Ovary (tissue), 3 donors: ENCODE measurements at regions not wholly inside any gene's neighbourhood (a gene's known extent, or its start where the extent isn't known, plus 50 kb on each side); places are given as distances from the start of the nearest gene placed in this dataset.

Source experiments
- EP300 ChIP-seq: sonication (generic); formaldehyde crosslinking; IDR thresholded peaks from one replicate; pipeline ENCODE4 v1.6.1; 2017; ENCODE audit warnings: antibody characterized with exemption
- TF ChIP-seq, protein P1 (sequence below), 3 donors: fragments of 450-650 bp in 2 of 3; fragments of 200-600 bp in 1 of 3; IDR thresholded peaks; one replicate each; pipeline versions ENCODE4 v1.5.1 to v1.8.0; 2016 to 2022; ENCODE audit warnings: antibody characterized with exemption in 3 of 3, mild to moderate bottlenecking in 1 of 3
- donor health status: DM: no; HTN: no; CAD: no.

DNA sequence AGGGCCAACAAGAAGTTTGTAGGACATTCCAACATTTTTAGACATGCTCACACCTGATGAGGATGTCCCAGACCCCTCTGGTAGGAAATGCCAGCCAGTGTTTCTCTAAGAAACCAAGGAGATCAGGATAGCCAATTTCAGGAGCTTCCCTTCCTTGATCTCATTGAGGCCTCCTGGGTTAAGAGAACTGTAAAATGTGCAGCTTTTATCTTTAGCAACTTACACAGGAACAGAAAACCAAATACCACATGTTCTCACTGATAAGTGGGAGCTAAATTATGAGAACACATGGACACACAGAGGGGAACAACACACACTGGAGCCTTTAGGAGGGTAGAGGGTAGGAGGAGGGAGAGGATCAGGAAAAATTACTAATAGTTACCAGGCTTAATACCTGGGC, 99.6 kb upstream of the MAP2 start:
- TF ChIP-seq, protein P1, sequence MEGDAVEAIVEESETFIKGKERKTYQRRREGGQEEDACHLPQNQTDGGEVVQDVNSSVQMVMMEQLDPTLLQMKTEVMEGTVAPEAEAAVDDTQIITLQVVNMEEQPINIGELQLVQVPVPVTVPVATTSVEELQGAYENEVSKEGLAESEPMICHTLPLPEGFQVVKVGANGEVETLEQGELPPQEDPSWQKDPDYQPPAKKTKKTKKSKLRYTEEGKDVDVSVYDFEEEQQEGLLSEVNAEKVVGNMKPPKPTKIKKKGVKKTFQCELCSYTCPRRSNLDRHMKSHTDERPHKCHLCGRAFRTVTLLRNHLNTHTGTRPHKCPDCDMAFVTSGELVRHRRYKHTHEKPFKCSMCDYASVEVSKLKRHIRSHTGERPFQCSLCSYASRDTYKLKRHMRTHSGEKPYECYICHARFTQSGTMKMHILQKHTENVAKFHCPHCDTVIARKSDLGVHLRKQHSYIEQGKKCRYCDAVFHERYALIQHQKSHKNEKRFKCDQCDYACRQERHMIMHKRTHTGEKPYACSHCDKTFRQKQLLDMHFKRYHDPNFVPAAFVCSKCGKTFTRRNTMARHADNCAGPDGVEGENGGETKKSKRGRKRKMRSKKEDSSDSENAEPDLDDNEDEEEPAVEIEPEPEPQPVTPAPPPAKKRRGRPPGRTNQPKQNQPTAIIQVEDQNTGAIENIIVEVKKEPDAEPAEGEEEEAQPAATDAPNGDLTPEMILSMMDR (IDR thresholded peaks at IDR 0.05), result no peak
- no peak for TF ChIP-seq EP300
